Keratinocyte (primary cell): ENCODE measurements at regions not wholly inside any gene's neighbourhood (a gene's known extent, or its start where the extent isn't known, plus 50 kb on each side); places are given as distances from the start of the nearest gene placed in this dataset.

ENCODE experiments used
- DNase-seq: peaks from one replicate; pipeline ENCODE4 v3.0.0-alpha.2; 2011; ENCODE audit warnings: low read depth, missing footprints, low spot score
- FAIRE-seq: peaks from 2 replicates; lab custom pipeline; 2011; peaks lifted over from hg19 to GRCh38; lab: Jason Lieb, UNC
- H2AFZ ChIP-seq: 2 replicates; pipeline ENCODE4 v1.6.0; 2012; ENCODE audit warnings: low read length, control low read depth, inconsistent platforms; ENCODE audit not compliant: control insufficient read depth
- H3K27ac ChIP-seq: 2 replicates; pipeline ENCODE4 v1.5.1; 2011; ENCODE audit warnings: low read length; ENCODE audit not compliant: control insufficient read depth, insufficient read depth
- H3K27me3 ChIP-seq: 3 replicates; pipeline ENCODE4 v1.6.0; 2011; ENCODE audit warnings: low read length; ENCODE audit not compliant: control insufficient read depth, insufficient read depth; ENCODE audit errors: extremely low read depth
- H3K36me3 ChIP-seq, 2 experiments: 2 replicates in 1 of 2; 3 replicates in 1 of 2; pipeline ENCODE4 v1.5.1; 2011; ENCODE audit warnings: low read length in 2 of 2, mild to moderate bottlenecking in 1 of 2; ENCODE audit not compliant: control insufficient read depth in 2 of 2, insufficient read depth in 2 of 2; ENCODE audit errors: extremely low read depth in 1 of 2
- H3K4me1 ChIP-seq: 3 replicates; pipeline ENCODE4 v1.5.1; 2011; ENCODE audit warnings: low read length; ENCODE audit not compliant: control insufficient read depth, insufficient read depth; ENCODE audit errors: extremely low read depth
- H3K4me2 ChIP-seq: 3 replicates; pipeline ENCODE4 v1.6.0; 2011; ENCODE audit warnings: low read depth, low read length; ENCODE audit not compliant: control insufficient read depth, insufficient read depth; ENCODE audit errors: extremely low read depth
- H3K4me3 ChIP-seq, 3 experiments: fragments of 200-600 bp in 1 of 3; sonication (generic) in 1 of 3; 2 replicates in 2 of 3; 3 replicates in 1 of 3; pipeline ENCODE4 v1.5.1; 2011 to 2016; ENCODE audit warnings: low read length in 3 of 3, mild to moderate bottlenecking in 3 of 3, control low read depth in 2 of 3, inconsistent platforms in 1 of 3, low read depth in 1 of 3, mixed read lengths in 1 of 3, mixed run types in 1 of 3, moderate library complexity in 1 of 3; ENCODE audit not compliant: control insufficient read depth in 2 of 3, insufficient read depth in 2 of 3; ENCODE audit errors: extremely low read depth in 1 of 3
- H3K79me2 ChIP-seq: 2 replicates; pipeline ENCODE4 v1.6.0; 2012; ENCODE audit warnings: low read length; ENCODE audit not compliant: control insufficient read depth, insufficient read depth
- H3K9ac ChIP-seq: 3 replicates; pipeline ENCODE4 v1.6.0; 2011; ENCODE audit warnings: low read length; ENCODE audit not compliant: control insufficient read depth, insufficient read depth; ENCODE audit errors: extremely low read depth
- H3K9me1 ChIP-seq: 3 replicates; pipeline ENCODE4 v1.6.0; 2011; ENCODE audit warnings: low read length; ENCODE audit not compliant: control insufficient read depth, insufficient read depth; ENCODE audit errors: extremely low read depth
- H3K9me3 ChIP-seq: 2 replicates; pipeline ENCODE4 v1.5.1; 2012; ENCODE audit warnings: low read depth, low read length; ENCODE audit not compliant: control insufficient read depth
- H4K20me1 ChIP-seq: 3 replicates; pipeline ENCODE4 v1.6.0; 2011; ENCODE audit warnings: low read length; ENCODE audit not compliant: control insufficient read depth, insufficient read depth; ENCODE audit errors: extremely low read depth
- CTCF ChIP-seq, 3 experiments: IDR thresholded peaks in 1 of 3; conservative IDR thresholded peaks in 1 of 3; optimal IDR thresholded peaks in 1 of 3; 2 replicates in 2 of 3; 3 replicates in 1 of 3; pipeline versions ENCODE3 to v1.5.1; 2011; ENCODE audit warnings: low read length in 3 of 3, mild to moderate bottlenecking in 3 of 3, moderate library complexity in 2 of 3, control low read depth in 1 of 3, inconsistent platforms in 1 of 3; ENCODE audit not compliant: insufficient read depth in 2 of 3; ENCODE audit errors: extremely low read depth in 1 of 3
- EZH2 ChIP-seq: IDR thresholded peaks from one replicate; pipeline ENCODE4 v1.6.1; 2012; ENCODE audit warnings: inconsistent platforms, mild to moderate bottlenecking, low read length, moderate library complexity
- dilution Hi-C: fragments of 300-500 bp; cut with MboI; formaldehyde crosslinking; loops from one replicate; pipeline ENCODE4 v1.7.0; 2020; ENCODE audit warnings: low sequenced_read_pairs; ENCODE audit not compliant: extremely low pct_ligation_motif_present

- Histone ChIP-seq H3K79me2 (no peaks in the 10 kb centered on the region), H3K27ac (no peak overlapping the region), H4K20me1 (no peaks in the 10 kb centered on the region), H3K27me3 (no peaks in the 10 kb centered on the region), H3K4me2 (no peak overlapping the region), H3K9me1 (no peaks in the 10 kb centered on the region), H3K9ac (no peak overlapping the region), H3K4me1 (no peaks in the 10 kb centered on the region), H3K9me3 (no peaks in the 10 kb centered on the region), H2AFZ (no peak overlapping the region), H3K4me3 (no peak overlapping the region), H3K36me3 (no peaks in the 10 kb centered on the region)
- DNase-seq: no peak
- no peak for FAIRE-seq
- no peak for TF ChIP-seq CTCF (optimal IDR thresholded peaks at IDR 0.05 in 1 of 3, IDR thresholded peaks at IDR 0.05 in 1 of 3, conservative IDR thresholded peaks at IDR 0.05 in 1 of 3; ENCODE audit: extremely low read depth in 1 of 3, insufficient read depth in 2 of 3, low read length in 3 of 3)
- TF ChIP-seq EZH2: no peak
- dilution Hi-C loops: no loop called here
Measured at GRCh38 chr12:115838952-115839351, 438.5 kb downstream of the MED13L start.

GRCh38 chr12:115837220-115837619 is 440.3 kb downstream of the MED13L start:
- Histone ChIP-seq H3K27me3 (no peaks in the 10 kb centered on the region), H3K9me1 (no peaks in the 10 kb centered on the region), H3K36me3 (no peaks in the 10 kb centered on the region), H3K79me2 (no peaks in the 10 kb centered on the region), H3K27ac (no peak overlapping the region), H3K9ac (no peak overlapping the region), H3K4me2 (no peak overlapping the region), H4K20me1 (no peaks in the 10 kb centered on the region), H2AFZ (no peak overlapping the region), H3K9me3 (no peaks in the 10 kb centered on the region), H3K4me1 (no peaks in the 10 kb centered on the region), H3K4me3 (no peak overlapping the region)
- FAIRE-seq: no peak
- TF ChIP-seq EZH2 (no peak), CTCF (optimal IDR thresholded peaks at IDR 0.05 in 1 of 3, IDR thresholded peaks at IDR 0.05 in 1 of 3, conservative IDR thresholded peaks at IDR 0.05 in 1 of 3; ENCODE audit: extremely low read depth in 1 of 3, insufficient read depth in 2 of 3, low read length in 3 of 3) (no peak)
- dilution Hi-C loops: no loop called here
- no peak for DNase-seq
